Activated CD8-positive, alpha-beta memory T cell treated with anti-CD3 and anti-CD28 coated beads, Interleukin-2, amount 50 U/mL, for 48 hours (primary cell): ENCODE measurements at regions not wholly inside any gene's neighbourhood (a gene's known extent, or its start where the extent isn't known, plus 50 kb on each side); places are given as distances from the start of the nearest gene placed in this dataset.
A peak's percentile ranks its signal among the peaks of the same experiment; 100 is the strongest.
"Not testable (repeated sequence)": the region's sequence is repeated elsewhere in the genome, so short reads cannot be mapped to it uniquely, and the experiment has no call there.

Experiments
- DNase-seq: peaks from one replicate; pipeline ENCODE4 v3.0.0-alpha.2; 2020

GRCh38 chr15:26115229-26115943, 252.3 kb upstream of the ATP10A start:
- DNase-seq = no peak

- not testable (repeated sequence) for DNase-seq
Observed at GRCh38 chr15:26114128-26114527, 251.0 kb upstream of the ATP10A start.

- DNase-seq = no peak
Observed at GRCh38 chr15:26113296-26113695, 250.2 kb upstream of the ATP10A start.

- DNase-seq = no peak
Observed at GRCh38 chr15:26109203-26109602, 246.1 kb upstream of the ATP10A start.

- DNase-seq = no peak
Observed at GRCh38 chr15:26106556-26106955, 243.4 kb upstream of the ATP10A start.

GRCh38 chr15:26103002-26103404, 239.9 kb upstream of the ATP10A start:
- DNase-seq = no peak

GRCh38 chr15:26102365-26102764, 239.2 kb upstream of the ATP10A start:
- DNase-seq = no peak

GRCh38 chr15:26101443-26101842, 238.3 kb upstream of the ATP10A start:
- DNase-seq = no peak

- no peak for DNase-seq
Observed at GRCh38 chr15:26098801-26099200, 235.7 kb upstream of the ATP10A start.

GRCh38 chr15:26097216-26097615, 234.1 kb upstream of the ATP10A start:
- no peak for DNase-seq

- DNase-seq = no peak
Observed at GRCh38 chr15:26096581-26096980, 233.5 kb upstream of the ATP10A start.

GRCh38 chr15:26095710-26096330, 232.7 kb upstream of the ATP10A start:
- DNase-seq = no peak

GRCh38 chr15:26091184-26091583, 228.1 kb upstream of the ATP10A start:
- DNase-seq = no peak

- no peak for DNase-seq
Observed at GRCh38 chr15:26087881-26088280, 224.8 kb upstream of the ATP10A start.

- no peak for DNase-seq
Observed at GRCh38 chr15:26087395-26087794, 224.3 kb upstream of the ATP10A start.

- no peak for DNase-seq
Observed at GRCh38 chr15:26084771-26085170, 221.6 kb upstream of the ATP10A start.

- no peak for DNase-seq
Observed at GRCh38 chr15:26083896-26084295, 220.8 kb upstream of the ATP10A start.

GRCh38 chr15:26083457-26083856, 220.3 kb upstream of the ATP10A start:
- no peak for DNase-seq

GRCh38 chr15:26082221-26083109, 219.3 kb upstream of the ATP10A start:
- peak; percentile 96 for DNase-seq

GRCh38 chr15:26081758-26082220, 218.7 kb upstream of the ATP10A start:
- DNase-seq = no peak

- DNase-seq = no peak
Observed at GRCh38 chr15:26075770-26076169, 212.6 kb upstream of the ATP10A start.

- DNase-seq = no peak
Observed at GRCh38 chr15:26073430-26074333, 210.6 kb upstream of the ATP10A start.
